ENCODE measurements at regions not wholly inside any gene's neighbourhood (a gene's known extent, or its start where the extent isn't known, plus 50 kb on each side); places are given as distances from the start of the nearest gene placed in this dataset.

GRCh38 chr4:114465766-114466165 lies 132.8 kb upstream of the UGT8 start:
- no peak overlapping the region for H3K4me3 ChIP-seq (ENCODE audit: control extremely low read depth in 1 of 5, extremely low read depth in 1 of 5, insufficient read depth in 1 of 5, low read depth in 2 of 5, low read length in 4 of 5)
- H4K20me1 ChIP-seq (ENCODE audit: control insufficient read depth, insufficient read depth, low read length, poor library complexity, severe bottlenecking): no peaks in the 10 kb centered on the region
- no CpG with 5 or more reads among the region's 1 CpG for WGBS (ENCODE audit: insufficient coverage)
- no peaks in the 10 kb centered on the region for H3K79me2 ChIP-seq (ENCODE audit: control insufficient read depth, insufficient read depth, low read length)
- TF ChIP-seq CTCF (IDR thresholded peaks at IDR 0.05): no peak
- TF ChIP-seq EZH2 (IDR thresholded peaks at IDR 0.05; ENCODE audit: borderline replicate concordance, insufficient read depth, low read depth, low read length, poor library complexity, severe bottlenecking): no peak
- POLR2A ChIA-PET: no interaction called here
- H3K4me3 Mint-ChIP-seq: no peak overlapping the region
- H3K27me3 Mint-ChIP-seq: peaks cover 19% of the 10 kb centered on the region
- H3K27ac Mint-ChIP-seq: no peak overlapping the region
- no peaks in the 10 kb centered on the region for H3K36me3 ChIP-seq (replicated peaks in 1 of 2; ENCODE audit: control extremely low read depth in 1 of 2, control insufficient read depth in 1 of 2, extremely low read depth in 1 of 2, insufficient read depth in 2 of 2, low read length in 1 of 2)
- no peaks in the 10 kb centered on the region for H3K9me3 Mint-ChIP-seq (ENCODE audit: insufficient read depth)
- no peak overlapping the region for H3K27ac ChIP-seq (ENCODE audit: low read length in 2 of 2)
- no peak overlapping the region for H2AFZ ChIP-seq (ENCODE audit: insufficient read depth, low read depth, low read length, poor library complexity, severe bottlenecking)
- no peak for ATAC-seq (ENCODE audit: low read depth)
- no peak for DNase-seq
- no peak overlapping the region for H3K9ac ChIP-seq (ENCODE audit: low read length)
- no peak overlapping the region for H3K4me2 ChIP-seq (replicated peaks; ENCODE audit: low read depth, low read length, poor library complexity, severe bottlenecking)
- no peaks in the 10 kb centered on the region for H3K4me1 ChIP-seq (ENCODE audit: control insufficient read depth in 2 of 2, insufficient read depth in 2 of 2, low read length in 2 of 2)
- H3K27me3 ChIP-seq (replicated peaks in 1 of 4; ENCODE audit: control extremely low read depth in 1 of 4, control insufficient read depth in 3 of 4, insufficient read depth in 4 of 4, low read length in 3 of 4): no peaks in the 10 kb centered on the region
- CTCF ChIA-PET: no interaction called here
- no peaks in the 10 kb centered on the region for H3K9me3 ChIP-seq (ENCODE audit: control extremely low read depth in 1 of 3, control insufficient read depth in 2 of 3, insufficient read depth in 1 of 3, low read length in 2 of 3)
- intact Hi-C loops (cut with micrococcal nuclease): no loop called here
- H3K4me1 Mint-ChIP-seq: no peaks in the 10 kb centered on the region

GRCh38 chr4:114466299-114466698 lies 132.3 kb upstream of the UGT8 start:
- intact Hi-C loops (cut with micrococcal nuclease): no loop called here
- H3K79me2 ChIP-seq (ENCODE audit: control insufficient read depth, insufficient read depth, low read length): no peaks in the 10 kb centered on the region
- no peak overlapping the region for H2AFZ ChIP-seq (ENCODE audit: insufficient read depth, low read depth, low read length, poor library complexity, severe bottlenecking)
- ChIA-PET CTCF (no interaction called here), POLR2A (no interaction called here)
- no peak for TF ChIP-seq CTCF (IDR thresholded peaks at IDR 0.05)
- no peak for TF ChIP-seq EZH2 (IDR thresholded peaks at IDR 0.05; ENCODE audit: borderline replicate concordance, insufficient read depth, low read depth, low read length, poor library complexity, severe bottlenecking)
- peaks cover 19% of the 10 kb centered on the region for H3K27me3 Mint-ChIP-seq
- no peaks in the 10 kb centered on the region for H4K20me1 ChIP-seq (ENCODE audit: control insufficient read depth, insufficient read depth, low read length, poor library complexity, severe bottlenecking)
- no CpG with 5 or more reads among the region's 1 CpG for WGBS (ENCODE audit: insufficient coverage)
- no peaks in the 10 kb centered on the region for H3K9me3 ChIP-seq (ENCODE audit: control extremely low read depth in 1 of 3, control insufficient read depth in 2 of 3, insufficient read depth in 1 of 3, low read length in 2 of 3)
- no peak overlapping the region for H3K9ac ChIP-seq (ENCODE audit: low read length)
- no peaks in the 10 kb centered on the region for H3K27me3 ChIP-seq (replicated peaks in 1 of 4; ENCODE audit: control extremely low read depth in 1 of 4, control insufficient read depth in 3 of 4, insufficient read depth in 4 of 4, low read length in 3 of 4)
- H3K27ac Mint-ChIP-seq: no peak overlapping the region
- no peaks in the 10 kb centered on the region for H3K36me3 ChIP-seq (replicated peaks in 1 of 2; ENCODE audit: control extremely low read depth in 1 of 2, control insufficient read depth in 1 of 2, extremely low read depth in 1 of 2, insufficient read depth in 2 of 2, low read length in 1 of 2)
- no peaks in the 10 kb centered on the region for H3K9me3 Mint-ChIP-seq (ENCODE audit: insufficient read depth)
- no peak overlapping the region for H3K4me3 Mint-ChIP-seq
- H3K4me1 ChIP-seq (ENCODE audit: control insufficient read depth in 2 of 2, insufficient read depth in 2 of 2, low read length in 2 of 2): no peaks in the 10 kb centered on the region
- no peak for DNase-seq
- no peak overlapping the region for H3K4me2 ChIP-seq (replicated peaks; ENCODE audit: low read depth, low read length, poor library complexity, severe bottlenecking)
- no peaks in the 10 kb centered on the region for H3K4me1 Mint-ChIP-seq
- no peak overlapping the region for H3K4me3 ChIP-seq (ENCODE audit: control extremely low read depth in 1 of 5, extremely low read depth in 1 of 5, insufficient read depth in 1 of 5, low read depth in 2 of 5, low read length in 4 of 5)
- no peak for ATAC-seq (ENCODE audit: low read depth)
- H3K27ac ChIP-seq (ENCODE audit: low read length in 2 of 2): no peak overlapping the region
